Liver (tissue), 8 donors: ENCODE measurements at regions not wholly inside any gene's neighbourhood (a gene's known extent, or its start where the extent isn't known, plus 50 kb on each side); places are given as distances from the start of the nearest gene placed in this dataset.

Experiments
- DNase-seq: peaks from one replicate; pipeline ENCODE4 v3.0.0-alpha.2; 2017; ENCODE audit warnings: low spot score
- H3K27ac ChIP-seq, 2 donors: one replicate each; pipeline ENCODE4 v1.7.0; 2013; ENCODE audit warnings: inconsistent platforms in 2 of 2, low read length in 2 of 2, control low read depth in 1 of 2, low read depth in 1 of 2, mild to moderate bottlenecking in 1 of 2
- H3K27me3 ChIP-seq, 4 donors: one replicate each; pipeline versions ENCODE4 v1.6.1 to v1.7.0; 2013; ENCODE audit warnings: low read length in 3 of 4, inconsistent platforms in 1 of 4, mild to moderate bottlenecking in 1 of 4, moderate library complexity in 1 of 4; ENCODE audit not compliant: control insufficient read depth in 4 of 4, insufficient read depth in 4 of 4
- H3K36me3 ChIP-seq, 4 donors: one replicate each; pipeline versions ENCODE4 v1.6.1 to v1.7.0; 2013; ENCODE audit warnings: low read length in 3 of 4, mild to moderate bottlenecking in 3 of 4, low read depth in 1 of 4, moderate library complexity in 1 of 4; ENCODE audit not compliant: control insufficient read depth in 4 of 4, insufficient read depth in 3 of 4
- H3K4me1 ChIP-seq, 4 donors: one replicate each; pipeline versions ENCODE4 v1.6.1 to v1.7.0; 2013; ENCODE audit warnings: low read length in 3 of 4, mild to moderate bottlenecking in 3 of 4, moderate library complexity in 1 of 4; ENCODE audit not compliant: control insufficient read depth in 4 of 4, insufficient read depth in 4 of 4
- H3K4me3 ChIP-seq, 3 donors: one replicate each; pipeline versions ENCODE4 v1.6.1 to v1.7.0; 2013; ENCODE audit warnings: low read length in 3 of 3, control low read depth in 1 of 3, low read depth in 1 of 3, mild to moderate bottlenecking in 1 of 3
- H3K9ac ChIP-seq, 2 donors: one replicate each; pipeline ENCODE4 v1.7.0; 2013; ENCODE audit warnings: low read length in 2 of 2, mild to moderate bottlenecking in 2 of 2, moderate library complexity in 2 of 2, control low read depth in 1 of 2, low read depth in 1 of 2
- H3K9me3 ChIP-seq, 4 donors: one replicate each; pipeline versions ENCODE4 v1.6.1 to v1.7.0; 2013; ENCODE audit warnings: low read length in 3 of 4; ENCODE audit not compliant: control insufficient read depth in 4 of 4
- ATF3 ChIP-seq: IDR thresholded peaks from 2 replicates; pipeline ENCODE4 v1.6.1; 2016; ENCODE audit warnings: antibody characterized with exemption
- EGR1 ChIP-seq, 2 donors: IDR thresholded peaks; 2 replicates each; pipeline ENCODE4 v1.6.1; 2016 to 2018; ENCODE audit warnings: antibody characterized with exemption in 2 of 2, low read depth in 2 of 2
- FOXA1 ChIP-seq: IDR thresholded peaks from 2 replicates; pipeline ENCODE4 v1.6.1; 2016; ENCODE audit warnings: antibody characterized with exemption
- FOXA2 ChIP-seq: IDR thresholded peaks from 2 replicates; pipeline ENCODE4 v1.6.1; 2016; ENCODE audit warnings: antibody characterized with exemption
- GABPA ChIP-seq, 2 donors: IDR thresholded peaks in 1 of 2; conservative IDR thresholded peaks in 1 of 2; 2 replicates each; pipeline ENCODE4 v1.6.1; 2016; ENCODE audit warnings: antibody characterized with exemption in 2 of 2, mild to moderate bottlenecking in 1 of 2, moderate library complexity in 1 of 2
- HNF4A ChIP-seq, 2 donors: conservative IDR thresholded peaks; 2 replicates each; pipeline ENCODE4 v1.6.1; 2016; ENCODE audit warnings: antibody characterized with exemption in 2 of 2, mild to moderate bottlenecking in 2 of 2
- HNF4G ChIP-seq: IDR thresholded peaks from 2 replicates; pipeline ENCODE4 v1.6.1; 2016; ENCODE audit warnings: antibody characterized with exemption
- JUND ChIP-seq, 2 donors: IDR thresholded peaks; 2 replicates each; pipeline ENCODE4 v1.6.1; 2016; ENCODE audit warnings: antibody characterized with exemption in 2 of 2
- MAX ChIP-seq: IDR thresholded peaks from 2 replicates; pipeline ENCODE4 v1.6.1; 2016; ENCODE audit warnings: antibody characterized with exemption
- NR2F2 ChIP-seq: IDR thresholded peaks from 2 replicates; pipeline ENCODE4 v1.6.1; 2016; ENCODE audit warnings: antibody characterized with exemption
- RAD21 ChIP-seq, 2 donors: IDR thresholded peaks; 2 replicates each; pipeline ENCODE4 v1.6.1; 2016; ENCODE audit warnings: antibody characterized with exemption in 2 of 2, mild to moderate bottlenecking in 2 of 2
- REST ChIP-seq: IDR thresholded peaks from 2 replicates; pipeline ENCODE4 v1.6.1; 2016; ENCODE audit warnings: antibody characterized with exemption, mild to moderate bottlenecking
- RXRA ChIP-seq, 2 donors: IDR thresholded peaks; 2 replicates each; pipeline ENCODE4 v1.6.1; 2017 to 2018; ENCODE audit warnings: antibody characterized with exemption in 2 of 2, mild to moderate bottlenecking in 1 of 2
- SP1 ChIP-seq: IDR thresholded peaks from 2 replicates; pipeline ENCODE4 v1.6.1; 2018; ENCODE audit warnings: antibody characterized with exemption, mild to moderate bottlenecking
- TAF1 ChIP-seq: conservative IDR thresholded peaks from 2 replicates; pipeline ENCODE4 v1.6.1; 2016; ENCODE audit warnings: antibody characterized with exemption, mild to moderate bottlenecking
- YY1 ChIP-seq: IDR thresholded peaks from 2 replicates; pipeline ENCODE4 v1.6.1; 2016; ENCODE audit warnings: antibody characterized with exemption, mild to moderate bottlenecking
- ZBTB33 ChIP-seq: IDR thresholded peaks from 2 replicates; pipeline ENCODE4 v1.6.1; 2016; ENCODE audit warnings: antibody characterized with exemption
- WGBS: extraction: QIAGEN DNeasy Blood & Tissue Kit; methylation state at CpG from one replicate; pipeline ENCODE4 v1.1.7; 2013; 5-methylcytosine and 5-hydroxymethylcytosine counted together
- TF ChIP-seq, protein P1 (sequence below): fragments of 150-350 bp; IDR thresholded peaks from 2 replicates; pipeline ENCODE4 v1.5.1; 2017; ENCODE audit warnings: improper control_type of control experiment, low read depth, low read length; ENCODE audit not compliant: missing input control
- donor health status: healthy.
- donor health status: healthy.
- donor health status: healthy.
- donor health status: healthy.
- donor health status: healthy.

- 83% methylated on average over 1 of the region's 1 CpG for WGBS
Observed at GRCh38 chr3:82796765-82797164, 1035.3 kb upstream of the GBE1 start.

More at GRCh38 chr3:82796765-82797164, 1035.3 kb upstream of the GBE1 start:
- no peak overlapping the region for H3K4me3 ChIP-seq
- H3K36me3 ChIP-seq = no peaks in the 10 kb centered on the region
- H3K9me3 ChIP-seq = no peaks in the 10 kb centered on the region
- no peak overlapping the region for H3K9ac ChIP-seq
- no peaks in the 10 kb centered on the region for H3K27me3 ChIP-seq
- H3K27ac ChIP-seq = no peak overlapping the region
- H3K4me1 ChIP-seq = no peaks in the 10 kb centered on the region
- TF ChIP-seq HNF4G (no peak), MAX (no peak), ZBTB33 (no peak), JUND (IDR thresholded peaks at IDR 0.05) (no peak), FOXA2 (no peak), YY1 (no peak), REST (no peak), ATF3 (no peak), HNF4A (conservative IDR thresholded peaks at IDR 0.05) (no peak), GABPA (IDR thresholded peaks at IDR 0.05 in 1 of 2, conservative IDR thresholded peaks at IDR 0.05 in 1 of 2) (no peak), FOXA1 (no peak), TAF1 (no peak), RAD21 (IDR thresholded peaks at IDR 0.05) (no peak), NR2F2 (no peak), RXRA (IDR thresholded peaks at IDR 0.05) (no peak), EGR1 (IDR thresholded peaks at IDR 0.05; ENCODE audit: low read depth in 2 of 2) (no peak), SP1 (no peak)
- TF ChIP-seq, protein P1, sequence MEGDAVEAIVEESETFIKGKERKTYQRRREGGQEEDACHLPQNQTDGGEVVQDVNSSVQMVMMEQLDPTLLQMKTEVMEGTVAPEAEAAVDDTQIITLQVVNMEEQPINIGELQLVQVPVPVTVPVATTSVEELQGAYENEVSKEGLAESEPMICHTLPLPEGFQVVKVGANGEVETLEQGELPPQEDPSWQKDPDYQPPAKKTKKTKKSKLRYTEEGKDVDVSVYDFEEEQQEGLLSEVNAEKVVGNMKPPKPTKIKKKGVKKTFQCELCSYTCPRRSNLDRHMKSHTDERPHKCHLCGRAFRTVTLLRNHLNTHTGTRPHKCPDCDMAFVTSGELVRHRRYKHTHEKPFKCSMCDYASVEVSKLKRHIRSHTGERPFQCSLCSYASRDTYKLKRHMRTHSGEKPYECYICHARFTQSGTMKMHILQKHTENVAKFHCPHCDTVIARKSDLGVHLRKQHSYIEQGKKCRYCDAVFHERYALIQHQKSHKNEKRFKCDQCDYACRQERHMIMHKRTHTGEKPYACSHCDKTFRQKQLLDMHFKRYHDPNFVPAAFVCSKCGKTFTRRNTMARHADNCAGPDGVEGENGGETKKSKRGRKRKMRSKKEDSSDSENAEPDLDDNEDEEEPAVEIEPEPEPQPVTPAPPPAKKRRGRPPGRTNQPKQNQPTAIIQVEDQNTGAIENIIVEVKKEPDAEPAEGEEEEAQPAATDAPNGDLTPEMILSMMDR = no peak
- DNase-seq = no peak
